ENCODE measurements at regions not wholly inside any gene's neighbourhood (a gene's known extent, or its start where the extent isn't known, plus 50 kb on each side); places are given as distances from the start of the nearest gene placed in this dataset.

DNA sequence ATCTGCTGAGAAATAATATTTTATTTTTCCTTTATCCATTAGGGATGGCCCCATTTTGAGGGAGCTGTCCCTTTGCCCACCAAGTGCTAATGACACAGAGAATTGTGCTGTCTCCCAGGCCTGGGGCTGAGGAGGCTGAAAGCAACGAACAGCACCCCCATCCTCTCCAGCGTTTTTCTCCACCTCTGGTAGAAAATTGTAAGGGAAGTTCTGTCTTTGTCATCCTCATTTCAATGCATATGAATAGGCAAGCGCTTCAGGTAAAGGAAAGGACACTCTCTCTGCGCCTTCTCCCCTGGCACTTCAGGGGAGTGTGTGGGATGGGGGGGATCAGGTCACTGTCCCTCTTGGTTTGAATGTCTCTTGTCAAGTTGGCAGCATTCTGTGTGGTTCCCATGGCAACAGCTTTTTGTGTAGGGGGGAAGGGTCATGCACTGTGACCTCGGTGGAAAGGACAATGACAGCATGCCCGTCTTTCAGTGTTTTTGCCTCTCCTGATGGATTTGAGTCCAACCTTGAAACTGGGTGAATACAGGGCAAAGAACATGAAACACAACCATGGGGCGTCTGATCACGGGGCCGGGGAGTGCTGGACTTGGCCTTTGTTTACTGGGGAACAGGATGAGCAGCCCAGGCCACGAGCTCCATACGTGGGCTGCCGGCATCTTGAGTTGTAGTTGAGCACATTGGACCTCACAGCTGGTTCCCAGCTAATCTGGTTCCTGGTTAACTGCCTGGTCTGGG lies 230.2 kb downstream of the VRK1 start (continued):
- TF ChIP-seq, protein P1, sequence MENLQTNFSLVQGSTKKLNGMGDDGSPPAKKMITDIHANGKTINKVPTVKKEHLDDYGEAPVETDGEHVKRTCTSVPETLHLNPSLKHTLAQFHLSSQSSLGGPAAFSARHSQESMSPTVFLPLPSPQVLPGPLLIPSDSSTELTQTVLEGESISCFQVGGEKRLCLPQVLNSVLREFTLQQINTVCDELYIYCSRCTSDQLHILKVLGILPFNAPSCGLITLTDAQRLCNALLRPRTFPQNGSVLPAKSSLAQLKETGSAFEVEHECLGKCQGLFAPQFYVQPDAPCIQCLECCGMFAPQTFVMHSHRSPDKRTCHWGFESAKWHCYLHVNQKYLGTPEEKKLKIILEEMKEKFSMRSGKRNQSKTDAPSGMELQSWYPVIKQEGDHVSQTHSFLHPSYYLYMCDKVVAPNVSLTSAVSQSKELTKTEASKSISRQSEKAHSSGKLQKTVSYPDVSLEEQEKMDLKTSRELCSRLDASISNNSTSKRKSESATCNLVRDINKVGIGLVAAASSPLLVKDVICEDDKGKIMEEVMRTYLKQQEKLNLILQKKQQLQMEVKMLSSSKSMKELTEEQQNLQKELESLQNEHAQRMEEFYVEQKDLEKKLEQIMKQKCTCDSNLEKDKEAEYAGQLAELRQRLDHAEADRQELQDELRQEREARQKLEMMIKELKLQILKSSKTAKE (CRISPR knock-in tag; IDR thresholded peaks at IDR 0.05; ENCODE audit: borderline replicate concordance), result no peak
- TF ChIP-seq, protein P2, sequence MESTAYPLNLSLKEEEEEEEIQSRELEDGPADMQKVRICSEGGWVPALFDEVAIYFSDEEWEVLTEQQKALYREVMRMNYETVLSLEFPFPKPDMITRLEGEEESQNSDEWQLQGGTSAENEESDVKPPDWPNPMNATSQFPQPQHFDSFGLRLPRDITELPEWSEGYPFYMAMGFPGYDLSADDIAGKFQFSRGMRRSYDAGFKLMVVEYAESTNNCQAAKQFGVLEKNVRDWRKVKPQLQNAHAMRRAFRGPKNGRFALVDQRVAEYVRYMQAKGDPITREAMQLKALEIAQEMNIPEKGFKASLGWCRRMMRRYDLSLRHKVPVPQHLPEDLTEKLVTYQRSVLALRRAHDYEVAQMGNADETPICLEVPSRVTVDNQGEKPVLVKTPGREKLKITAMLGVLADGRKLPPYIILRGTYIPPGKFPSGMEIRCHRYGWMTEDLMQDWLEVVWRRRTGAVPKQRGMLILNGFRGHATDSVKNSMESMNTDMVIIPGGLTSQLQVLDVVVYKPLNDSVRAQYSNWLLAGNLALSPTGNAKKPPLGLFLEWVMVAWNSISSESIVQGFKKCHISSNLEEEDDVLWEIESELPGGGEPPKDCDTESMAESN (CRISPR knock-in tag; conservative IDR thresholded peaks at IDR 0.05), result no peak
- TF ChIP-seq ZNF572 (CRISPR knock-in tag; IDR thresholded peaks at IDR 0.05) (no peak), ZNF569 (CRISPR knock-in tag; IDR thresholded peaks at IDR 0.05; ENCODE audit: borderline replicate concordance) (no peak), HDAC6 (IDR thresholded peaks at IDR 0.05; ENCODE audit: low read depth, low read length) (no peak), MEF2D (CRISPR knock-in tag; IDR thresholded peaks at IDR 0.05) (no peak), ZFYVE20 (CRISPR knock-in tag; IDR thresholded peaks at IDR 0.05; ENCODE audit: borderline replicate concordance, low read depth) (no peak), GABPA (IDR thresholded peaks at IDR 0.05; ENCODE audit: low read depth, low read length) (no peak), GABPA (CRISPR knock-in tag; IDR thresholded peaks at IDR 0.05; ENCODE audit: low read depth) (peak; percentile 27; the same call in 1 of the 2 replicates), HNF4A (CRISPR knock-in tag; IDR thresholded peaks at IDR 0.05) (0 out of 2 replicates have a peak, but pooled peaks have one; percentile 6), RFX3 (CRISPR knock-in tag; IDR thresholded peaks at IDR 0.05) (peak; percentile 71), ZNF678 (CRISPR knock-in tag; IDR thresholded peaks at IDR 0.05) (no peak), ZNF180 (CRISPR knock-in tag; IDR thresholded peaks at IDR 0.05; ENCODE audit: borderline replicate concordance, low read depth) (no peak)
- TF ChIP-seq, protein P3, sequence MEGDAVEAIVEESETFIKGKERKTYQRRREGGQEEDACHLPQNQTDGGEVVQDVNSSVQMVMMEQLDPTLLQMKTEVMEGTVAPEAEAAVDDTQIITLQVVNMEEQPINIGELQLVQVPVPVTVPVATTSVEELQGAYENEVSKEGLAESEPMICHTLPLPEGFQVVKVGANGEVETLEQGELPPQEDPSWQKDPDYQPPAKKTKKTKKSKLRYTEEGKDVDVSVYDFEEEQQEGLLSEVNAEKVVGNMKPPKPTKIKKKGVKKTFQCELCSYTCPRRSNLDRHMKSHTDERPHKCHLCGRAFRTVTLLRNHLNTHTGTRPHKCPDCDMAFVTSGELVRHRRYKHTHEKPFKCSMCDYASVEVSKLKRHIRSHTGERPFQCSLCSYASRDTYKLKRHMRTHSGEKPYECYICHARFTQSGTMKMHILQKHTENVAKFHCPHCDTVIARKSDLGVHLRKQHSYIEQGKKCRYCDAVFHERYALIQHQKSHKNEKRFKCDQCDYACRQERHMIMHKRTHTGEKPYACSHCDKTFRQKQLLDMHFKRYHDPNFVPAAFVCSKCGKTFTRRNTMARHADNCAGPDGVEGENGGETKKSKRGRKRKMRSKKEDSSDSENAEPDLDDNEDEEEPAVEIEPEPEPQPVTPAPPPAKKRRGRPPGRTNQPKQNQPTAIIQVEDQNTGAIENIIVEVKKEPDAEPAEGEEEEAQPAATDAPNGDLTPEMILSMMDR (CRISPR knock-in tag; IDR thresholded peaks at IDR 0.05), result no peak
- TF ChIP-seq, protein P4, sequence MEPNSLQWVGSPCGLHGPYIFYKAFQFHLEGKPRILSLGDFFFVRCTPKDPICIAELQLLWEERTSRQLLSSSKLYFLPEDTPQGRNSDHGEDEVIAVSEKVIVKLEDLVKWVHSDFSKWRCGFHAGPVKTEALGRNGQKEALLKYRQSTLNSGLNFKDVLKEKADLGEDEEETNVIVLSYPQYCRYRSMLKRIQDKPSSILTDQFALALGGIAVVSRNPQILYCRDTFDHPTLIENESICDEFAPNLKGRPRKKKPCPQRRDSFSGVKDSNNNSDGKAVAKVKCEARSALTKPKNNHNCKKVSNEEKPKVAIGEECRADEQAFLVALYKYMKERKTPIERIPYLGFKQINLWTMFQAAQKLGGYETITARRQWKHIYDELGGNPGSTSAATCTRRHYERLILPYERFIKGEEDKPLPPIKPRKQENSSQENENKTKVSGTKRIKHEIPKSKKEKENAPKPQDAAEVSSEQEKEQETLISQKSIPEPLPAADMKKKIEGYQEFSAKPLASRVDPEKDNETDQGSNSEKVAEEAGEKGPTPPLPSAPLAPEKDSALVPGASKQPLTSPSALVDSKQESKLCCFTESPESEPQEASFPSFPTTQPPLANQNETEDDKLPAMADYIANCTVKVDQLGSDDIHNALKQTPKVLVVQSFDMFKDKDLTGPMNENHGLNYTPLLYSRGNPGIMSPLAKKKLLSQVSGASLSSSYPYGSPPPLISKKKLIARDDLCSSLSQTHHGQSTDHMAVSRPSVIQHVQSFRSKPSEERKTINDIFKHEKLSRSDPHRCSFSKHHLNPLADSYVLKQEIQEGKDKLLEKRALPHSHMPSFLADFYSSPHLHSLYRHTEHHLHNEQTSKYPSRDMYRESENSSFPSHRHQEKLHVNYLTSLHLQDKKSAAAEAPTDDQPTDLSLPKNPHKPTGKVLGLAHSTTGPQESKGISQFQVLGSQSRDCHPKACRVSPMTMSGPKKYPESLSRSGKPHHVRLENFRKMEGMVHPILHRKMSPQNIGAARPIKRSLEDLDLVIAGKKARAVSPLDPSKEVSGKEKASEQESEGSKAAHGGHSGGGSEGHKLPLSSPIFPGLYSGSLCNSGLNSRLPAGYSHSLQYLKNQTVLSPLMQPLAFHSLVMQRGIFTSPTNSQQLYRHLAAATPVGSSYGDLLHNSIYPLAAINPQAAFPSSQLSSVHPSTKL (CRISPR knock-in tag; IDR thresholded peaks at IDR 0.05), result 0 out of 2 replicates have a peak, but pooled peaks have one; percentile 21
- TF ChIP-seq, protein P5, sequence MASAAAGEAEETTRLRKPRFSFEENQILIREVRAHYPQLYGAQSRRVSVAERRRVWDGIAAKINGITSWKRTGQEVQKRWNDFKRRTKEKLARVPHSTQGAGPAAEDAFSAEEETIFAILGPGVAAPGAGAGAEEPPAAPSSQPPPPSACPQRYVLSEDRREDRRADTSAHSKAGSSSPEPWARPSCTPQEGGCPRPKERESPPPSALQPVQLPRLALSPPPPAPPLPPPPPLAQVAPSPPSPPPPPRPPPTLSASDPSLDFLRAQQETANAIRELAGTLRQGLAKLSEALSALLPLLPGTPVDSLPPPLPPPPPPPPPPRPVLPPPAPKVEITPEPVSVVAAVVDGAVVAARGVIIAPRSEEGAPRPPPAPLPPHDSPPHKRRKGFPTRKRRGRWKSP (CRISPR knock-in tag; IDR thresholded peaks at IDR 0.05), result no peak

All from HepG2 (cell line).